Breast epithelium (tissue), 3 donors: ENCODE measurements at regions not wholly inside any gene's neighbourhood (a gene's known extent, or its start where the extent isn't known, plus 50 kb on each side); places are given as distances from the start of the nearest gene placed in this dataset.

ENCODE experiments used
- CTCF ChIP-seq, 3 donors: fragments of 450-650 bp; IDR thresholded peaks; one replicate each; pipeline ENCODE4 v1.5.1; 2016 to 2017; ENCODE audit warnings: antibody characterized with exemption in 3 of 3, mild to moderate bottlenecking in 3 of 3, moderate library complexity in 3 of 3
- POLR2A ChIP-seq: fragments of 450-650 bp; IDR thresholded peaks from one replicate; pipeline ENCODE4 v1.6.1; 2016; ENCODE audit warnings: antibody characterized with exemption, mild to moderate bottlenecking, moderate library complexity
- POLR2AphosphoS5 ChIP-seq, 3 donors: sonication (generic); formaldehyde crosslinking; IDR thresholded peaks; one replicate each; pipeline ENCODE4 v1.6.1; 2017; ENCODE audit warnings: antibody characterized with exemption in 3 of 3

GRCh38 chr11:36746886-36747710, 149.1 kb upstream of the RAG2 start:
- peak; percentile 61 to 93 (median 91) for TF ChIP-seq CTCF (IDR thresholded peaks at IDR 0.05)
- no peak for TF ChIP-seq POLR2AphosphoS5 (IDR thresholded peaks at IDR 0.05)
- TF ChIP-seq POLR2A: no peak
